ENCODE measurements at regions not wholly inside any gene's neighbourhood (a gene's known extent, or its start where the extent isn't known, plus 50 kb on each side); places are given as distances from the start of the nearest gene placed in this dataset.

DNA sequence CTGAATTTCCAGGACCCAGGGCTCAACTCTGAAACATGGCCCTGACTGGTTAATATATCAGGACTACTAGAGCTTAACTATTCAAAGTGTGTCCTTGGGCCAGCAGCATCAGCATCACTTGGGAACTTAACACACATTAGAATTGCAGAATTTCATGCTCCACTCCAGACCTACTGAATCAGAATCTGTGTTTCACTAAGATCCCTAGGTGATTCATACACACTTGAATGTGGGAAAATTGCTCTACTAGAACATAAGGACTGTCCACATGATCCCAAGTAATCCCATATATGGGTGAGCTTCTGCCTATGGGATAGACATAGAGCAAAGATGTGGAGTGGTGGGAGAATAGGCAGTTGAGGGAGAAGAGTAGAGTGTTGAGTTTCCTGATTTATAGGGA is 192.5 kb upstream of the CLNK start (continued):
- TF ChIP-seq MYBL2 (IDR thresholded peaks at IDR 0.05; ENCODE audit: low read depth) (no peak), MYBL2 (CRISPR knock-in tag; IDR thresholded peaks at IDR 0.05; ENCODE audit: borderline replicate concordance) (no peak), YY1 (IDR thresholded peaks at IDR 0.05; ENCODE audit: borderline replicate concordance in 1 of 3, control insufficient read depth in 1 of 3, extremely low read depth in 1 of 3, insufficient read depth in 3 of 3, insufficient read length in 1 of 3, insufficient replicate concordance in 2 of 3, low read depth in 1 of 3, low read length in 2 of 3) (no peak), ZKSCAN8 (CRISPR knock-in tag; IDR thresholded peaks at IDR 0.05) (no peak)
- TF ChIP-seq, protein P1, sequence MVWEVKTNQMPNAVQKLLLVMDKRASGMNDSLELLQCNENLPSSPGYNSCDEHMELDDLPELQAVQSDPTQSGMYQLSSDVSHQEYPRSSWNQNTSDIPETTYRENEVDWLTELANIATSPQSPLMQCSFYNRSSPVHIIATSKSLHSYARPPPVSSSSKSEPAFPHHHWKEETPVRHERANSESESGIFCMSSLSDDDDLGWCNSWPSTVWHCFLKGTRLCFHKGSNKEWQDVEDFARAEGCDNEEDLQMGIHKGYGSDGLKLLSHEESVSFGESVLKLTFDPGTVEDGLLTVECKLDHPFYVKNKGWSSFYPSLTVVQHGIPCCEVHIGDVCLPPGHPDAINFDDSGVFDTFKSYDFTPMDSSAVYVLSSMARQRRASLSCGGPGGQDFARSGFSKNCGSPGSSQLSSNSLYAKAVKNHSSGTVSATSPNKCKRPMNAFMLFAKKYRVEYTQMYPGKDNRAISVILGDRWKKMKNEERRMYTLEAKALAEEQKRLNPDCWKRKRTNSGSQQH (CRISPR knock-in tag; IDR thresholded peaks at IDR 0.05) = no peak

DNA sequence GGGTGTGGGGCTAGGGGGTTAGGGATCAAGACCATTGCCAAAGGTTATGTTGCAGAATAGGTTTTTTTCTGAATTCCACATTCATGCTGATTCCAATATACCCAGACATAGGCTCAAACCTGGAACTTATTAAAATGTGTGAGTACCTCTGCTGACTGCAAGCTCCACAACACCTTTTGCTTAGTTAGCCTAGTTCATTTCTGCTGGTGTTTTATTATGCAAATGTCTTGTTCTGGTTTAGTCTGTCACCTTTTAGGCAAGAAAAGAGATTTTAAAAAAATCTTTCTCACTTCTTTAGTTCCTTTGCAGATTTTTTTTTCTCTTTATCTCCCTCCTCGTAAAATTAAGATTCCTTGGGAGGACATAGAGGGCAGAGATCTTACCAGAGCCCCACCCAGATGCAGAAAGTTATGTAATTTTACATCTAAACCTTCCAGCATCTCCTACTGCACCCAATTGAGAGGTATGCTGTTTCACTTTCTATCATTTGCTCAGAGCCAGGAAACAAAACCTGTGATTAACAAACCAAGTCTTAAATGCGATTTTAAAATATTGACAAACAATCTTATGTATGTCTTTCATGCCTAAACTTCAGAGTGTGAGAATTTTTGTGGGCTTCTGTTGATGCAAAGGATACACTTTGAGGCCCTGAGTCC is 190.7 kb upstream of the CLNK start:
- Histone ChIP-seq H3K27me3 (ENCODE audit: control insufficient read depth in 2 of 2, insufficient read depth in 2 of 2, low read length in 2 of 2) (no peaks in the 10 kb centered on the region), H3K4me1 (replicated peaks in 1 of 2; ENCODE audit: control insufficient read depth in 2 of 2, insufficient read depth in 2 of 2, low read length in 2 of 2) (no peaks in the 10 kb centered on the region), H3K9ac (ENCODE audit: insufficient read depth in 1 of 2, low read depth in 2 of 2, low read length in 2 of 2) (no peak overlapping the region), H3K9me3 (replicated peaks; ENCODE audit: control insufficient read depth, insufficient read depth, low read depth, low read length) (no peaks in the 10 kb centered on the region), H3K9me1 (ENCODE audit: control insufficient read depth, insufficient read depth, low read length) (no peaks in the 10 kb centered on the region), H3K4me2 (ENCODE audit: insufficient read depth, low read length) (no peak overlapping the region), H4K20me1 (replicated peaks; ENCODE audit: control insufficient read depth, insufficient read depth, low read length) (no peaks in the 10 kb centered on the region), H3K4me3 (no peak overlapping the region), H2AFZ (ENCODE audit: low read depth, low read length) (no peak overlapping the region), H3K36me3 (ENCODE audit: control insufficient read depth, insufficient read depth, low read length) (no peaks in the 10 kb centered on the region), H3K27ac (ENCODE audit: extremely low read depth, low read depth, low read length) (no peak overlapping the region), H3K79me2 (ENCODE audit: control insufficient read depth, insufficient read depth, low read length) (no peaks in the 10 kb centered on the region)
- 4% methylated on average over 2 of the region's 2 CpGs for WGBS (ENCODE audit: insufficient coverage, low coverage, missing lambda C conversion rate)
- no peak for FAIRE-seq
- ChIA-PET POLR2A (no interaction called here), CTCF (ENCODE audit: low intra/inter-chr PET ratio) (no interaction called here)
- in situ Hi-C loops (cut with MboI) = no loop called here
- intact Hi-C loops (cut with micrococcal nuclease) = no loop called here
- no peak for DNase-seq (ENCODE audit: extremely low read depth in 1 of 4, low spot score in 3 of 4)
- BruUV-seq (replicated peaks) = no TSS peak
- TF ChIP-seq, protein P2, sequence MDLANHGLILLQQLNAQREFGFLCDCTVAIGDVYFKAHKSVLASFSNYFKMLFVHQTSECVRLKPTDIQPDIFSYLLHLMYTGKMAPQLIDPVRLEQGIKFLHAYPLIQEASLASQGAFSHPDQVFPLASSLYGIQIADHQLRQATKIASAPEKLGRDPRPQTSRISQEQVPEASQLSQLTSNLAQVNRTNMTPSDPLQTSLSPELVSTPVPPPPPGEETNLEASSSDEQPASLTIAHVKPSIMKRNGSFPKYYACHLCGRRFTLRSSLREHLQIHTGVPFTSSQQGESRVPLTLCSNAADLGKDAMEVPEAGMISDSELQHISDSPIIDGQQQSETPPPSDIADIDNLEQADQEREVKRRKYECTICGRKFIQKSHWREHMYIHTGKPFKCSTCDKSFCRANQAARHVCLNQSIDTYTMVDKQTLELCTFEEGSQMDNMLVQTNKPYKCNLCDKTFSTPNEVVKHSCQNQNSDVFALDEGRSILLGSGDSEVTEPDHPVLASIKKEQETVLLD (IDR thresholded peaks at IDR 0.05) = no peak
- no peak for TF ChIP-seq CBX1 (IDR thresholded peaks at IDR 0.05; ENCODE audit: low read depth)
- TF ChIP-seq SRF (CRISPR knock-in tag; IDR thresholded peaks at IDR 0.05) = no peak
- TF ChIP-seq TFAM (CRISPR knock-in tag; conservative IDR thresholded peaks at IDR 0.05) = no peak
- no peak for TF ChIP-seq GATA2 (CRISPR knock-in tag; IDR thresholded peaks at IDR 0.05)
- ATAC-seq = no peak
